ENCODE measurements at regions not wholly inside any gene's neighbourhood (a gene's known extent, or its start where the extent isn't known, plus 50 kb on each side); places are given as distances from the start of the nearest gene placed in this dataset.

- TF ChIP-seq CTCF (IDR thresholded peaks at IDR 0.05; ENCODE audit: poor library complexity) (no peak), EZH2phosphoT487 (IDR thresholded peaks at IDR 0.05; ENCODE audit: low read depth, severe bottlenecking, unreplicated experiment) (no peak), EZH2 (IDR thresholded peaks at IDR 0.05; ENCODE audit: borderline replicate concordance) (no peak)
Measured at GRCh38 chr11:112310848-112311247, 50.2 kb upstream of the PLET1 start.

Data from hepatocyte (in vitro differentiated cells).